ENCODE measurements at regions not wholly inside any gene's neighbourhood (a gene's known extent, or its start where the extent isn't known, plus 50 kb on each side); places are given as distances from the start of the nearest gene placed in this dataset.

DNA sequence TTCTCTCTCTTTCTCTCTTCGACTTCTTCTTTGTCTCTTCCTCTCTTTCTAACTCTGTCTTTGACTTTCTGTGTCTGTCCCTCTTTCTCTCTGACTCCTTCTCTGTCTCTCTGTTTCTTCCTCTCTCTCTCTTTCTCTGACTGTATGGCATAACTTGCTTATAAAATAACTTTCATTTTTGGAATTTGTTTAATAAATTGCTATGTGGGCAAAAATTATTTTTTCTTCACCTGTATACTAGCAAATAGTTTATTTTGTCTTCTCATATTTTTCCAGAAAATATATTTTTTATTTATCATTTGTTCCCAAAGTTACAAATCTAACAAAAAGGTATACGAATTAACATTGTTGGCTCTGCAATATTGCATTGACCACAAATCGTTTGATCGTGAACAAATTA is 305.7 kb upstream of the FAM98A start:
- DNase-seq = no peak

DNA sequence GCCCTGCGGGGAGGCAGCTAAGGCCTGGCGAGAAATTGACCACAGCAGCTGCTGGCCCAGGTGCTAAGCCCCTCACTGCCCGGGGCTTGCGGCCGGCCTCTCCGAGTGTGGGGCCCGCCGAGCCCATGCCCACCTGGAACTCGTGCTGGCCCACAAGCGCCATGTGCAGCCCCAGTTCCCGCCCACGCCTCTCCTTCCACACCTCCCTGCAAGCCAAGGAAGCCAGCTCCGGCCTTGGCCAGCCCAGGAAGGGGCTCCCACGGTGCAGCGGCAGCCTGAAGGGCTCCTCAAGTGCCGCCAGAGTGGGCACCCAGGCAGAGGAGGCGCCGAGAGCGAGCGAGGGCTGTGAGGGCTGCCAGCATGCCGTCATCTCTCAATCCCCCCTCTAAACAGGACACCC is 304.6 kb upstream of the FAM98A start:
- DNase-seq = no peak

DNA sequence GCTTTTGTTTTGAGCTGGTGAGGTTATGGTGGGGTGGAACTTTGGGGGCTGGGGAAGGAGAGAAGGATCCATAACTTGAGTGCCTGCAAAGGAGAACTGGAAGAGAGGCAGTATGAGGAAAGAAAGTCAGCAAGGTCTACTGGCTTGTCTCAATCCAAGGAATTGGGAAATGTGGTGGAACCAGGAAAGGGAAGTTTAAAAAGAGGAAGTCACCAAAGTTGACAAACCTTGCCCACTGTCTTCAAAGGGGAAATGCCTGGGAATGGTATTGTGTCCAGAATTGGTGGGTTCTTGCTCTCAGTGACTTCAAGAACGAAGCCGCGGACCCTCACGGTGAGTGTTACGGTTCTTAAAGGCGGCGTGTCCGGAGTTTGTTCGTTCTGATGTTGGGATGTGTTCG is 304.1 kb upstream of the FAM98A start:
- DNase-seq = no peak

DNA sequence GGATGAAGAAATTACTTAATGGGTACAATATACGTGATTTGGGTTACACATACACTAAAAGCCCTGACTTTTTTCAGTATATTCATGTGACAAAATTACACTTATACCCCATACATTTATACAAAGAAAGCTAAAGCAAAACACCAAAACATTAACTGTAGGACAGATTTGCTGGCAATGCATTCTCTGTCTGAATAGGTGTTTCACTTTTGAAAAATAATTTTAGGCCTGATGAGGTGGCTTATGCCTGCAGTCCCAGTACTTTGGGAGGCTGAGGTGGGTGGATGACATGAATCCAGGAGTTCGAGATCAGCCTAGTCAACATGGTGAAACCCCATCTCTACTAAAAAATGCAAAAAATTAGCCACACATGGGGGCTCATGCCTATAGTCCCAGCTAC is 301.5 kb upstream of the FAM98A start:
- DNase-seq = no peak

DNA sequence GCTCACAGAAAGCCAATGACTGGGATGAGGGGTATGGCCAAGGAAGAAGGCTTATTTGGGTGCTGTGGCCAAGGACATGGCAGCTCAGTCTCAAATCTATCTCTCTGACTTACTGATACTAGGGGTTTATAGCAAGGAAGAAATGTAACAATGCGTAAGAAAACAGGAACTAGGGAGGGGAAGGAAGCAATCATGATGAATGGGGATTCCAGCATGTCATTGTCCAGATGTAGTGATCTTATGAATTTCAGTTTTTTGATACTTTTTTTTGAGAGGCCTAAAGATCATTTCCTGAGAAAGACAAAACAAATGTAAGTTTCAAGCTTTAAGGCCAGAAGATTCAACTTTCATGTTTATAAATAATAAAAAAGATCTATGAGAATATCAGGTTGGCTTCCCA is 298.6 kb upstream of the FAM98A start:
- no peak for DNase-seq

DNA sequence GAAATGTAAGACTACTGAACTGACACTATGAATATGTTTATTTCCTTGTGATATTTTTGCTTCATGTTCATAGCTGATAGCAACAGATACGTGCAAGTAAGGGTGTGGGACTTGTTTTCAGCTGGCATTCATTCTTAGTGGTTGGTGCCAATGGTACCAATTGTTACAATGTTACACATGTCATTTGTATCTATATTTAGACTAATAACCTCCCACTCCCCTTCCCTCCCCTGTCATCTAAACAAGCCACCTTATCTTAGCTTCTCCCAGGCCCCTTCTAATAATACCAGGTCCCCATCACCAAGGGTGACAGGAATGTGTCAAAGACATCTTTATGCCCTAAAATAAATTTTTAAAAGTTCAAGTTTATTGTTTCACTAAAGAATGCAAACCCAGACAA is 294.7 kb upstream of the FAM98A start:
- no peak for DNase-seq

DNA sequence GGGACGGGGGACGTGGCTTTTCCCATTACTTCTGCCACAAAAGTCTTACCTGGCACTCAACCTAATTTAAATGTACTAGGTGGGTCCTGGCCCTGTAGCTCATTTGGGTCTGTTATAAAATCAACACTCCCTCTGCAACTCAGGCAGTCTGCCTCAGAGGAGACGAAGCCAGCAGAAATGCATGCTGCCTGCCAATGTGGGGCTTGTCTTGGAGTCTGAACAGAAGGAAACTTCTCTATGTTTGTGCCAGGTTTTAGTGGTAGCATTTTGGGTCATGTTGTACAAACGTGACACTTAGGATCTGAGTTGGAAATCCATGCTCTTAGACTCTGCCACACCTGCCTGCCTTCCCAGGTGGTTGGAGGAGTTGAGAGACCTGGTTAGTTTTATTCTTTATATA is 292.5 kb upstream of the FAM98A start:
- DNase-seq = no peak

DNA sequence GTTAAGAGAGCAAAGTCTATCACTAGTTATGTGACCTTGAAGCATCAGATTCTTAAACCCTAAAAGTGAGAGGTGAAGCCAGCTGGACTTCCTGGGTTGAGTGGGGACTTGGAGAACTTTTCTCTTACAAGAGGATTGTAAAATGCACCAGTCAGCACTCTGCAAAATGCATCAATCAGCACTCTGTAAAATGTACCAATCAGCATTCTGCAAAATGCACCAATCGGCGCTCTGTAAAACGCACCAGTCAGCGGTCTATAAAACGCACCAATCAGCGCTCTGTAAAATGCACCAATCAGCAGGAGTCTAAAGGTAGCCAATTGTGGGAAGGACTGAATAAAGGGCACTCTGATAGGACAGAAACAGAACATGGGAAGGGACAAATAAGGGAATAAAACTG is 291.6 kb upstream of the FAM98A start:
- DNase-seq = no peak

DNA sequence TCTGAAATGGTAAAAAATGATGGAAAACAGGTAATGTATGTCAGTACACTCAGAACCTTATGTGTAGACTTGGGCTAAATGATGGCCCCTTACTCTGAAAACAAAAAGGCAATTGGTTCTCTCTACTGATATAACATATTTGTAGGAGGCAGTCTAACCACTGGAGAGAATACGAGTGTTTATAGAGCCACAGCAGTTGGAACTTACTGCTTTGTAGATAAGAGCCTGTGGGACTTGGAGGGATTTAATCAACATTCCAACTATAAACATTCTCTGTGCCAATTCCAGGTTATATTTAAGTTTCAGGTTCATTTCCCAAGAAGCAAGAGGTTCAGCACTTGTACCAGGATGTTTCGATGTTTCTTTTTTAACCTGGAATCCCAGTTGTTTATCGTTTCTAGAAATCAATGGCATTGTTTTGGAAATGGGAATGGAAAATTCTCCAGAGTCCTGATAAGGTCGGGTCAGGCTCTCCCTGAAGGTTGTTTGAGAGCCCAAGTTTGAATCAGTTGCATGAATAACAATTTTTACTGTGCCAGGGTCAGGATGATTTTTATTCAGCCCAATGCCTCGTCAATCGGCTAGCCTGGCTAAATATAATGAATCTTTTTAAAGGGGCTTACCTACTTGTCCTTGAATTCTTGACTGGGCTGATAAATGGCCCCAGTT is 278.4 kb upstream of the FAM98A start:
- no peak for DNase-seq

DNA sequence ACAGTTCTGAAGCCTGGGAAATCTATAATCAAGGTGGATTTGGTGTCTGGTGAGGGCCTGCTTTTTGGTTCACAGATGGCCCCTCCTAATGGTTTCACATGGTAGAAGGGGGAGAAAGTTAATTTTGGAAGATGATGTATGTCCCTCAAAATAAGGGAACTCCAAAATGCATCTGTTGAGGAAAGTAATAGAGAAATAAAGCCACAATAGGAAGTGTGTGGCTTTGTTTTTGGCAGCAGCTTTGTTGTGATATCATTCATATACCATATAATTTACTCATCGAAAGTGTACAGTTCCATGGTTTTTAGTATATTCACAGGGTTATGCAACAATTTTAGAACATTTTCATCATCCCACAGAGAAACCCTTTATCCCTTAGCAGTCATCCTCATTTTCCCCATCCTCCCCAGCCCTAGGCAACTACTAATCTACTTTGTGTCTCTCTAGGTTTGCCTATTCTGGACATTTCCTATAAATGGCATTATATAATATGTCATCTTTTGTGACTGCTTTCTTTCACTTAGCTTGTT is 274.0 kb upstream of the FAM98A start:
- no peak for DNase-seq

DNA sequence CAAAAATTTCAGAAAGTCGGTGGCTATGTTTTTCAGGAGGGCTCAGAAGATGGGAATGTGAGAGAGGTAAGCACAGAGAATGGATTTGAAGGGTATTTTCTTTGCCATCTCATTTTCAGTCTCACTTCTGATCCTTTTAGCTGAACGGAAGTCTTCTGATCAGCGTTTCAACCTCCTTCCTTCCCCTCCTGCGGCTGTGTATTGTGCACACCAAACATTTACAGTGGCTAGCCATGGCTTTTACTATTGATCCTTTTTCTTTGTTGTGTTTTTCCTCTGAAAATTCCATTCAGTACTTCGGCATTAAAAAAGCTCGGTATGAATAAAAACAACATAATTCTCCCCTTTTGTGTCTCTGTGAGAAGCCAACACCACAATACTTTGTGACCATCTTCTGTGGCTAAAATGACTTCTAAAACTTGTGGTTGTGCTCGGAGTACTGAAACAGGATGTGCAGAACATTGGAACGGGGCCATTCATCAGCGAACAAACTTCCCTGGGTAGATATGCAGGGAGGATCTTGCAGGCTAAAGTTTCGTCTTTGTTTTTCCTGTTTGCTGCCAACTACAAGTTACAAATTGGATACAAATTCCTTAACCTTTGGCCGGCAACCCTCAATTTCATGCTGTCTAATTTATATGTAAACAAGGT is 260.8 kb upstream of the FAM98A start:
- DNase-seq = no peak

DNA sequence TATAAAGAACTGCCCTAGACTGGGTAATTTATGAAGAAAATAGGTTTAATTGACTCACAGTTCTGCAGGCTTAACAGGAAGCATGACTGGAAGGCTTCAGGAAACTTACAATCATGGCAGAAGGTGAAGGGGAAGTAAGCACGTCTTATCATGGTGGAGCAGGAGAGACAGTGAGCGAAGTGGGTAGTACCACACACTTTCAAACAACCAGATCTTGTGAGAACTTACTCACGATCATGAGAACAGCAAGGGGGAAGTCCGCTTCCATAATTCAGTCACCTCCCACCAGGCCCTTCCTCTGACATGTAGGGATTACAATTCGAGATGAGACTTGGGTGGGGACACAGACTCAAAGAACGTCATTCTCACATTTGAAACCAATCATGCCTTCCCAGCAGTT is 260.1 kb upstream of the FAM98A start:
- DNase-seq = no peak

DNA sequence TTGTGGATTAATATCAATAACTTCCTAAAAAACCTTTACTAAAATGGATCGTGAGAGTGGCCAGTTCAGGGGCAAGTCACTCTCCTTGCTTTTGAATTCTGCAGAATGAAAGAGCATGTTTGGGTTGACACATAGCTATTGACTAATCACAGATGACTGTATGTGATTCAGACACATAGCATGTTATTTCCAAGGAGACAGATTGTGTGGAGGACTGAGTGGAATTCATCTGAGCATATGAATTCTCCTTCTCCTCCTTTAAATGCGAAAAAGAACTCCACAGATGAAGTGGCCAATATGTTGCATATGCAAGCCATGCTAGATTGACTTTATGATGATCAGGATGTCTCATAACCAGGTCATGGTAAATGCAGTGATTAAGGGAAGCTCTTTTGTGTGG is 249.4 kb upstream of the FAM98A start:
- no peak for DNase-seq

DNA sequence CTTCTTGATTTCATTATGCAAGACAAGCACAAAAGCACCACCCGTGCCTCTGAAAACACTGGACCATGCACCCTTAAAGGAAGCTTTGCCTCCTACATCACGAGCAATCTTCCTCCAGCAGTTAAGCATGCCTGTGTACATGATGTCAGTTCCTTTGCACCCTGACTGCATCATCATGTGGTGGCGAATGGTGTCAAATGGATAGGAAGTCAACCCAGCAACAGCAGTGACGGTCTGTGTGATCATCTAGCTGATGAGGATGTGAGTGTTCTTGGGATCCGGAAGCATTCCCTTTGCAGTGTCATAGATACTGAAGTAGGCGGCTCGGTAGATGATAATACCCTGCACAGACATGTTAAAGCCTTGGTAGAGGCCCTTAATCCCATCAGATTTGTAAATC is 240.7 kb upstream of the FAM98A start:
- DNase-seq = no peak

DNA sequence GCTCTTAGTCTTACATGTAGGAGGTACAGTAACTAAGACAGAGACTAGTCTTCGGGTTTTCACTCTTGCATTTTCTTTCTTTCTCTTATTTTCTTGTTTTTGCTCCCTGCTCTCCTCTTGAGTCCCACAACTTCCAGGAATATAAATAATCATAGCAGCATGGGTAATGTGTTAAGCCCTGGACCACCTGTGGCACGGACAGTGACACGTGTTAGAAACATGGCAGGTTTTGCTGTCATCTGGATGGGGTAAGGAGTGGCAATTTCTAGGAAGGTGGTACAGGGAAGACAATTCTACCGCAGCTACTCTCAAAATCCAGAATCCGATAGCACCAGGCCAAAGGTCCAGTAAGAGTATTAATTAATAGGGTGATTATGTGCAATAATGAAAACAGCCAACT is 237.5 kb upstream of the FAM98A start:
- DNase-seq = no peak

DNA sequence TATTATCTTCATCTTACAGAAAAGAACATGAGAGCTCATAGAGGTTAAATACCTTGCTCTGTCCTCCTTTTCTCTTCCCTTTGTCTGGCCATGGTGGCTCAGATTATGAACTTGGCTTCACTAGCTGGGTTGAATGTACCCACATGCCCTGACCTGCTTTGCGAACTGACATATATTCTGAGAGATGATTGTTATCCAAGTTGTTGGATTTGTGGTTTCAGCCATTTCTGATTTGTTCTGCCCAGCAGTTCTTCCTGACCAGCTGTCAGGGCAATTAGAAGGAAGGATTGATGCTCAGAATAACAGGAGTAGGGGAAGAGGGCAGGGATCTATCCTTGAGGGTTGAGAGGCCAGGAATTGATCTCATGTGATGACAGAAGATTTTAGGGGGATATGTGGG is 236.8 kb upstream of the FAM98A start:
- DNase-seq = no peak

DNA sequence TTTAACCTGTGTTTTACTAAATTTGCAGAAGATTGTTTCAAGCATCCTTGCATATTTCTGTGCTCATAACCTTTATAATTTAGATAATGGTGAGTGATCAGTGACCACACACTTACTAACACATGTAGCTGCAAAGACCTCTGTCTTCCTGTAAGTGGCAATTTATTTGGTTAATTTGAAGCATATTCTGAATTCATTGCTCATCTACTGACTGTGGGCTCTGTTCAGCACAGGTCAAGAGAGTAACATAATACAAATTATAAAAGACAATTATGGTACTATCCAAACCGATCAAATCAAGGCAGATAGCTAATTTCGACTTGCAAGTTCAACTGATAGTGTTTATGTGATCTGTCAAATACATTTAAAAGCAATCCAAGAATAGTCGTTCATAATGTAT is 223.9 kb upstream of the FAM98A start:
- DNase-seq = no peak

DNA sequence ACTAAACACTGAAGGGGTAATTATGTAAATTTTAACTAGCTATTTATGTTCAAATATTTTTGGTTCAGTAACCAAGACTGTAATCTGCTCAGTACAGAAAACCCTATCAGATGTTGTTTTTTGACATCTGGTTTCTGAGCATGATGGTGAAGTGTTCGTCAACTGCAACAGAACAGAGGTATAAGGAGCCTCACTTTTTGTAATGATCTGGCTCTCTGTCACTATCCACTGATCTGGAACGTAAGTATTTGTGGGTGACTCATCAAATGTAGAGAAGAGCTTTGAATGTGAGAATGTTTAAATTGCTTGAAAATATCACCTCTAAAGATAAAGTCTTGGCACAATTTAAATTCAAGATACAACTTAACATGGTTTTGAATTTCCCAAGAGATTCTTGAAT is 213.6 kb upstream of the FAM98A start:
- no peak for DNase-seq

DNA sequence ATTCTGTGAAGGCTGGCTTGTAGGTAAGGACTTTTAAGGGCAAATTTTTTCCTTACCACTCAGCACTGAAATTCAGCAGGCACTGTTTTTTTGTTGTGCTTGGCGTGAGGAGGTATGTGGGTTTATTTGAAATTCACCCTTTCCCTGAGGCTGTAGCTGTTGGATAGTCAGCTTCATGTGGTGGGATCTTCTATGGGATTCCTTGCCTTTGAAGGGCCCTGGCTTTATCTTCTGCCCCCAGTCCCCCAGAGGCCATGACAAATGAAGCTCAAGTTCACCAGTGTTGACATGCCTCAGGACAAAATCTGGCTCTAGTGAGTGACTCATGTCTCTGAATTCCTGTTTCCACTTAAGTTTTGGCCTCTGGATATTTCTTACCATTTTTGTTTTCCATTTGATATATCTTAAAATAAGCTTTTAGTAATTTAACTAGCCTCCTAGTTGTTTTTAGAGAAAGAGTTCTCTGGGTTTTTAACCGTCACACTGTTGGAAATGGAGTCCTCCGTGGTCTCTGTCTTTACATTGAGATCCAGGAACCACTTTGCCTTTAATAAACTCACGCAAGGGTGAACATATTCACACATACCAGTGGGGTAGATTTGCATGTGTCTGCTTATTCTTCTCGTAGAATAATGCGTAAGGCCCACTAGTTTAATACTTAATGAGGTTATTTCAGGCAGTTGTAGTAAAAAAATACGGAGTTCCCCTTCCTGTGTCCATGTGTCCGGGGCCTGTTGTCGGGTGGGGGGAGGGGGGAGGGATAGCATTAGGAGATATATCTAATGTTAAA is 211.1 kb upstream of the FAM98A start:
- no peak for DNase-seq

DNA sequence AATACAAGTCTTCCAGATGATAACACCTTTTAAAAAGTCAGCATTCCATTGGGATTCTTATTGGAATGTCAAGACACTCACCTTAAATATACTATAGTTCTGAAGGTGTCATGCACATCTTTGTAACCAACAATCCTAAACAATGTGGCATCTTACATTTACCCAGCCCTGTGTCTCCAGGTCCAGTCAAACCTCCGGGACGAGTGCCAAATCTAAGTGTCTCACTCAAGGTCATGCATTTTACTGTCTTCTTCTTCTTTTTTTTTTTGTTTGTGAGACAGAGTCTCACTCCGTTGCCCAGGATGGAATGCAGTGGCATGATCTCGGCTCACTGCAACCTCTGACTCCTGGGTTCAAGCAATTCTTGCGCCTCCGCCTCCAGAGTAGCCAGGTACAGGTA is 206.9 kb upstream of the FAM98A start:
- DNase-seq = no peak

DNA sequence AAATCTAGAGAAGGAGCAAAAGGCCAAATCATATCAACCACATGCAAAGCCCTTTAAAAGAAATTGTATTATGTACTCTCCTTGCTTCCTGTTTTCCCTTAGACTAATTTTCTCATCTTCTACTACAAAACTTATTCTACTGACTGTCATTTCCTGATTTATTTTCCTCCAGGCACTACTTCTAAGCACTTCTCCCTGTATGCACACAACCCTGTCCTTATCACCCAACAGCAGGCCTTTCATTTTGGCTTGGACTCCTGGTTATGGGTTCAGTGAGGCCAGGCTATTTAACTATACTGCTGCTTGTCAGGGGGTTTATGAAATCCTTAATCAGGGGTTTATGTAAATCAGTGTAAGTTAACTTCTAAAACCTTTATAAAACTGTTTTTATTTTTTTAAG is 205.1 kb upstream of the FAM98A start:
- no peak for DNase-seq

DNA sequence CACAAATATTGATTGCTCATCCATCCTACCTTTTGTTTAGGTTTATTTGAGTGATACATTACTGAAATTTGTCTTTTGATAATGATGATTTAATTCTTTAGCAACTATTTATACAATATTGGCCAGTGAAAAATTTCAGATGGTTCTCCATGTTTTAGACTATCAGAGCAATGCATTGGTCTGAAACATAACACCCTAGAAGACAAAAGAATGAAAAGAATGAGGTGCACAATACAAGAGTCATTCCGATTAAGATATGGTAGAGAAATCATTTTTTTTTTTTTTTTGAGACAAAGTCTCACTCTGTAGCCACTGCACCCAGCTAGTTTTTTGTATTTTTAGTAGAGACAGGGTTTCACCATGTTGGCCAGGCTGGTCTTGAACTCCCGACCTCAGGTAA is 197.4 kb upstream of the FAM98A start:
- DNase-seq = no peak

DNA sequence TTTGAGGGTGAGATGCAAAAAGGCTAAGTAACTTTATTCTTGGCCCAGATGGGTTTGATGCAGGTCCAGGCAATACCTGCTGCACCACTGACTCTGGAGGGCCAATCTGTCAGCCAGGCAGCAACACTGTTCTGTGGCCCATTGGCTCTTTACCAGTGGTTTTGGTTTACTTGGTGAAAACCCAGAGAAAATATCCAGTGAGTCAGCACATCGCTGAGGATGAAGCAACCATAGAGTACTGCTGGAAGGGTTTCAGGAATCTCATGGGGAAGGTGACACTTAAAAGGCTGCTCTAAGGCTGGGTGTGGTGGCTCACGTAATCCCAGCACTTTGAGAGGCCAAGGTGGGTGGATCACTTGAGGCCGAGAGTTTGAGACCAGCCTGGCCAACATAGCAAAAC is 192.5 kb upstream of the FAM98A start:
- DNase-seq = no peak

DNA sequence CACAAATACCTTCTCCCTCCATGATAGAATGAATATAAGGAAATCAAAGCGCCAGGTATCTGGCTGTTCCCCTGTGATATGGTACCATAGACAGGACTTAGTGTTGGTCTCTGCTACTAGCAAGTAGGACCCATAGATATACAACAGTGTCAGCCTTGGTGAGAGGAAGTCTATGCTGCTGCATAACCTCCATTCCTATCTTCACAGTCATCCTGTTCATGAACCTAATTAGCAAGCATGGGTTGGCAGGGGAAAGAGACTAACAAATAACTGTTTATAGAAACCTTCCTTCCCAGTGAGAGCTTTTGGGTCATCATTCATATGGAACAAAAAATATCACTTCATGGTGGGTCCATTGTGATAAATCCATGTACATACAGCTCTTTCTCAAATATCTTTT is 188.9 kb upstream of the FAM98A start:
- no peak for DNase-seq

Data from activated naive CD4-positive, alpha-beta T cell treated with Interleukin-2 at 50 U/mL for 16 hours (primary cell).